Bronchial epithelial cell (primary cell): ENCODE measurements at regions not wholly inside any gene's neighbourhood (a gene's known extent, or its start where the extent isn't known, plus 50 kb on each side); places are given as distances from the start of the nearest gene placed in this dataset.

Source experiments
- DNase-seq: peaks from one replicate; pipeline ENCODE4 v3.0.0-alpha.2; 2010; ENCODE audit warnings: low read depth
- FAIRE-seq: peaks from 2 replicates; lab custom pipeline; 2011; peaks lifted over from hg19 to GRCh38; lab: Jason Lieb, UNC
- H3K27me3 ChIP-seq: 2 replicates; pipeline ENCODE4 v1.5.1; 2011; ENCODE audit warnings: low read length; ENCODE audit not compliant: control insufficient read depth, insufficient read depth
- H3K36me3 ChIP-seq: 2 replicates; pipeline ENCODE4 v1.5.1; 2011; ENCODE audit warnings: low read length; ENCODE audit not compliant: control insufficient read depth, insufficient read depth
- H3K4me3 ChIP-seq: 2 replicates; pipeline ENCODE4 v1.5.1; 2011; ENCODE audit warnings: mild to moderate bottlenecking, low read depth, low read length, control low read depth
- CTCF ChIP-seq: IDR thresholded peaks from 2 replicates; pipeline ENCODE4 v1.5.1; 2011; ENCODE audit warnings: mild to moderate bottlenecking, moderate library complexity, low read length, control low read depth, inconsistent platforms; ENCODE audit not compliant: insufficient read depth, severe bottlenecking

GRCh38 chr5:108669462-108669861, 78.2 kb upstream of the FER start:
- H3K36me3 ChIP-seq = no peaks in the 10 kb centered on the region
- DNase-seq = no peak
- H3K4me3 ChIP-seq = no peak overlapping the region
- FAIRE-seq = no peak
- TF ChIP-seq CTCF = no peak
- H3K27me3 ChIP-seq = peaks cover 3% of the 10 kb centered on the region

- Histone ChIP-seq H3K36me3 (no peaks in the 10 kb centered on the region), H3K4me3 (no peak overlapping the region), H3K27me3 (no peaks in the 10 kb centered on the region)
- FAIRE-seq (no peak), DNase-seq (peak; percentile 90)
- no peak for TF ChIP-seq CTCF
These were observed 86.0 kb upstream of the FER start for GRCh38 chr5:108661590-108662219.

- FAIRE-seq (no peak), DNase-seq (no peak)
- no peaks in the 10 kb centered on the region for H3K27me3 ChIP-seq
- no peak overlapping the region for H3K4me3 ChIP-seq
- TF ChIP-seq CTCF = no peak
- no peaks in the 10 kb centered on the region for H3K36me3 ChIP-seq
These were observed 86.7 kb upstream of the FER start for GRCh38 chr5:108661024-108661423.

GRCh38 chr5:108660291-108660690, 87.4 kb upstream of the FER start:
- FAIRE-seq = no peak
- H3K4me3 ChIP-seq = no peak overlapping the region

GRCh38 chr5:108659531-108659930, 88.2 kb upstream of the FER start:
- Histone ChIP-seq H3K36me3 (no peaks in the 10 kb centered on the region), H3K4me3 (no peak overlapping the region), H3K27me3 (no peaks in the 10 kb centered on the region)
- no peak for FAIRE-seq
- TF ChIP-seq CTCF = no peak
- DNase-seq = no peak

More at GRCh38 chr5:108660291-108660690, 87.4 kb upstream of the FER start:
- H3K36me3 ChIP-seq = no peaks in the 10 kb centered on the region
- no peaks in the 10 kb centered on the region for H3K27me3 ChIP-seq
- TF ChIP-seq CTCF = no peak
- no peak for DNase-seq

GRCh38 chr5:108655750-108656450, 91.8 kb upstream of the FER start:
- DNase-seq (peak; percentile 91), FAIRE-seq (no peak)

More at GRCh38 chr5:108655750-108656450, 91.8 kb upstream of the FER start:
- no peak for TF ChIP-seq CTCF
- Histone ChIP-seq H3K4me3 (no peak overlapping the region), H3K36me3 (no peaks in the 10 kb centered on the region), H3K27me3 (no peaks in the 10 kb centered on the region)
